HEK293T (cell line): ENCODE measurements at regions not wholly inside any gene's neighbourhood (a gene's known extent, or its start where the extent isn't known, plus 50 kb on each side); places are given as distances from the start of the nearest gene placed in this dataset.

Experiments
- CTCF ChIA-PET: fragments of 350-600 bp; formaldehyde crosslinking; extraction: SDS; loops from one replicate; lab custom pipeline; 2021; ENCODE audit warnings: antibody characterized with exemption, inconsistent platforms; lab: Yijun Ruan, JAX
- POLR2A ChIA-PET: fragments of 350-600 bp; formaldehyde crosslinking; extraction: SDS; loops from one replicate; lab custom pipeline; 2020; ENCODE audit warnings: antibody characterized with exemption, inconsistent platforms; lab: Yijun Ruan, JAX
- DNase-seq: peaks from one replicate; pipeline ENCODE4 v3.0.0; 2012; ENCODE audit warnings: mixed read lengths; ENCODE audit errors: extremely low spot score
- ARNT ChIP-seq: fragments of 450-650 bp; IDR thresholded peaks from 2 replicates; pipeline ENCODE4 v1.6.1; 2017; ENCODE audit warnings: mild to moderate bottlenecking
- BHLHE40 ChIP-seq: fragments of 450-650 bp; IDR thresholded peaks from 2 replicates; pipeline ENCODE4 v1.6.1; 2016; ENCODE audit warnings: mild to moderate bottlenecking, moderate library complexity, borderline replicate concordance
- CTBP1 ChIP-seq: fragments of 450-650 bp; IDR thresholded peaks from 2 replicates; pipeline ENCODE4 v1.6.1; 2016; ENCODE audit warnings: borderline replicate concordance
- ELF4 ChIP-seq: fragments of 450-650 bp; IDR thresholded peaks from 2 replicates; pipeline ENCODE4 v1.6.1; 2017; ENCODE audit warnings: antibody characterized with exemption
- FOXA1 ChIP-seq: fragments of 450-650 bp; IDR thresholded peaks from 2 replicates; pipeline ENCODE4 v1.6.1; 2016; ENCODE audit warnings: mild to moderate bottlenecking
- FOXK2 ChIP-seq: fragments of 450-650 bp; IDR thresholded peaks from 2 replicates; pipeline ENCODE4 v1.6.1; 2016; ENCODE audit warnings: mild to moderate bottlenecking
- FOXM1 ChIP-seq: fragments of 450-650 bp; IDR thresholded peaks from 2 replicates; pipeline ENCODE4 v1.6.1; 2017; ENCODE audit warnings: mild to moderate bottlenecking, borderline replicate concordance
- HDGF ChIP-seq: fragments of 450-650 bp; IDR thresholded peaks from 2 replicates; pipeline ENCODE4 v1.6.1; 2017; ENCODE audit warnings: antibody characterized with exemption, borderline replicate concordance
- L3MBTL2 ChIP-seq: fragments of 450-650 bp; conservative IDR thresholded peaks from 2 replicates; pipeline ENCODE4 v1.6.1; 2016; ENCODE audit warnings: mild to moderate bottlenecking
- LEF1 ChIP-seq: fragments of 450-650 bp; IDR thresholded peaks from 2 replicates; pipeline ENCODE4 v1.6.1; 2017; ENCODE audit warnings: mild to moderate bottlenecking, borderline replicate concordance
- NFRKB ChIP-seq: fragments of 450-650 bp; IDR thresholded peaks from 2 replicates; pipeline ENCODE4 v1.6.1; 2016; ENCODE audit warnings: mild to moderate bottlenecking, moderate library complexity
- SP1 ChIP-seq: fragments of 450-650 bp; IDR thresholded peaks from 2 replicates; pipeline ENCODE4 v1.6.1; 2017
- SUZ12 ChIP-seq: fragments of 450-650 bp; IDR thresholded peaks from 2 replicates; pipeline ENCODE4 v1.6.1; 2016; ENCODE audit warnings: mild to moderate bottlenecking
- TARDBP ChIP-seq: fragments of 450-650 bp; IDR thresholded peaks from 2 replicates; pipeline ENCODE4 v1.6.1; 2016
- ZNF384 ChIP-seq: fragments of 450-650 bp; IDR thresholded peaks from 2 replicates; pipeline ENCODE4 v1.6.1; 2016
- TF ChIP-seq, protein P1 (sequence below): fragments of 450-650 bp; IDR thresholded peaks from 2 replicates; pipeline ENCODE4 v1.6.1; 2016

DNA sequence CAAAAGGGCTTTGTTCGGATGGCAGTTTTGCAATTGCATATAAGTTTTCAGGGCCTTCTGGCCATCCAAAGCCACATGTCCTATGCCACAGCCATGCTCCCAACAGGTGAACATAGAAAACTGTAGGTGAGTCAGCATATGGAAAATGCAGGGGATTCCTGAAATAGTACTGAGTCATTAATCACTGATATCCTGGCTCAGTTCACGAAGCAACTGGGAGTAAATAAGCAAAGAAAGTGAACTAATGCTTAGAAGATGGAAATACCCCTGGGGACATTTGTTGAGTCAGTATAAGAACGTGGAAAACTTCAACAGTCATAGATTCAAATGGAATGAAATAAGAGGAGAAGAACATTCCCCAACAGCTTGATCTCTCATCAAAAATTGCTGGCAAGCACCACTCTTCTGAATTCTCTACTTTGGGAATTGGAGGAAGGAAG lies 148.9 kb upstream of the RUNX1 start:
- DNase-seq = no peak
- TF ChIP-seq, protein P1, sequence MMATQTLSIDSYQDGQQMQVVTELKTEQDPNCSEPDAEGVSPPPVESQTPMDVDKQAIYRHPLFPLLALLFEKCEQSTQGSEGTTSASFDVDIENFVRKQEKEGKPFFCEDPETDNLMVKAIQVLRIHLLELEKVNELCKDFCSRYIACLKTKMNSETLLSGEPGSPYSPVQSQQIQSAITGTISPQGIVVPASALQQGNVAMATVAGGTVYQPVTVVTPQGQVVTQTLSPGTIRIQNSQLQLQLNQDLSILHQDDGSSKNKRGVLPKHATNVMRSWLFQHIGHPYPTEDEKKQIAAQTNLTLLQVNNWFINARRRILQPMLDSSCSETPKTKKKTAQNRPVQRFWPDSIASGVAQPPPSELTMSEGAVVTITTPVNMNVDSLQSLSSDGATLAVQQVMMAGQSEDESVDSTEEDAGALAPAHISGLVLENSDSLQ = no peak
- no peak for TF ChIP-seq FOXK2
- no peak for TF ChIP-seq L3MBTL2
- no peak for TF ChIP-seq LEF1
- no peak for TF ChIP-seq SUZ12
- no peak for TF ChIP-seq FOXA1
- no peak for TF ChIP-seq NFRKB
- TF ChIP-seq HDGF = no peak
- POLR2A ChIA-PET = no interaction called here
- CTCF ChIA-PET = no interaction called here

DNA sequence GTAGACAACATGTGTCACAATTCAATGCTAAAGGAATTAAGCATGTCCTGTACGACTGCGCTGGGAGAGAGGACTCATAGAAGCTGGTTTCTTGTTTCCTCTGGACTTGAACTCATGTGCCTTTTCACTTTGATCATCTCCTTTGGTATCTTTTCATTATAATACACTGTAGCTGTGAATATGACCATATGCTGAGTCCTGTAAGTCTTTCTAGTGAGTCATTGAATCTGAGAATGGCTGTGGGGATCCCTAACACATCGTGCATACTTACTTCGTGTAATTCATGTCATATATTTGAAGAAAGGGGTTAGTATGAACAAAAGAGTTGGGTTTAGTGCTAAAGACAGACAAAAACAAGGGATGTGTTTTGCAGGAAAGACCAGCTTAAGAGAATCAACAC lies 148.1 kb upstream of the RUNX1 start:
- POLR2A ChIA-PET = no interaction called here
- CTCF ChIA-PET = no interaction called here

DNA sequence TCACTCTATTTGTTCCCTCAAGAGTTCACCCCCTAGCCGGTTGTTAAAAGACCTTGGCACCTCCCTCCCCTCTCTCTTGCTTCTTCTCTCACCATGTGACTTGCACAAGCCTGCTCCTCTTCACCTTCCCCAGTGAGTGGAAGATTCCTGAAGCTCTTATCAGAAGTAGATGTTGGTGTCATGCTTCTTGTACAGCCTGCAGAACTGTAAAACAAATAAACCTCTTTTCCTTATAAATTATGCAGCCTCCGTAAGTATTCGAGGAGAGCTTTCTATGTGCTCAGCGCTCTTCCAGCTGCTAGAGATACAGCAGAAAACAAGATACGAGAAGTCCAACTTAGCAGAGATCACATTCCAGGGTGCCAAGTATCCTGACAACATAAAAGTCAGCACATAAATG lies 147.0 kb upstream of the RUNX1 start:
- CTCF ChIA-PET = no interaction called here

More for the DNA sequence above, 148.1 kb upstream of the RUNX1 start:
- DNase-seq = no peak
- no peak for TF ChIP-seq SP1
- no peak for TF ChIP-seq FOXK2
- TF ChIP-seq FOXA1 = no peak
- TF ChIP-seq ZNF384 = no peak
- TF ChIP-seq SUZ12 = no peak
- TF ChIP-seq FOXM1 = no peak
- TF ChIP-seq ARNT = no peak
- TF ChIP-seq BHLHE40 = no peak
- no peak for TF ChIP-seq LEF1
- TF ChIP-seq, protein P1 = no peak
- TF ChIP-seq CTBP1 = no peak
- no peak for TF ChIP-seq NFRKB
- TF ChIP-seq L3MBTL2 = no peak
- TF ChIP-seq TARDBP = no peak
- no peak for TF ChIP-seq HDGF
- no peak for TF ChIP-seq ELF4

DNA sequence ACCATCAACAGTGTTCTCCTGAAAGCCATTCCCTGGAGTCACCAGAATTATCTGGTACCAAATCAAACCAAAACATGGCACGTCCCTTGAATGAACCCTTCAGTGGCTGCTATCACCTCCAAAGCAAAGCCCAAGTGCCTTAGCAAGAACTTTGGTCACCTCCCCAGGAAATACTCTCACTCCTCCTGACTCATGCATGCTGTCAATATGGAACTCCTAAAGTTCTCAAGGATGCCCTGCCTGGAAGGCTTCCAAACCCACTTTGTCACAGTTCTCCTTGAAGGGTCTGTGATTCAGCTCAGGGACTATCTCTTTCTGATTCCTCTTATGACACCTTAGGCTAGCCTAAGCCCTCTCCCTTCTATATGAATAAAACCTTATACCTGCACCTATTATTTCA lies 146.1 kb upstream of the RUNX1 start:
- no peak for TF ChIP-seq FOXA1
- CTCF ChIA-PET = no interaction called here
- POLR2A ChIA-PET = no interaction called here
- no peak for DNase-seq

More for the DNA sequence above, 147.0 kb upstream of the RUNX1 start:
- TF ChIP-seq TARDBP = no peak
- no peak for DNase-seq
- POLR2A ChIA-PET = no interaction called here

DNA sequence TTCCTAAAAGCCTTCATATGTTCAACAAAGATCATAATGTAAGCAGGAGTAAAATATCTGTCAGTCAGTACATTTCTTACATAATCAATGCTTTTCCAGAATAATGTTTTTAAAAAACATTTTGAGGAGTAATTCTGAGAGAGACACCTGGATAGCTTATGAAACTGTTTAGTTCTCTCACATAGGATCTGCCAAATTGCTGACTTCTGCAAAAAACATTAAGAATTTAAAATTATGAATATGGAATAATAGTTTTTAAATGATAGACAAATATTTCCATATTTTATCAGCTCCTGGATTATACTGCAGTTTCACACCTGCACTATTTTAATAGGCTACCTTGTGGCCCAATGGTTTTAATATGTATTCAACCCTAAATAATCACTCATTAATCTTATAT lies 142.7 kb upstream of the RUNX1 start:
- CTCF ChIA-PET = no interaction called here
- POLR2A ChIA-PET = no interaction called here
- TF ChIP-seq SP1 = no peak
- DNase-seq = no peak

DNA sequence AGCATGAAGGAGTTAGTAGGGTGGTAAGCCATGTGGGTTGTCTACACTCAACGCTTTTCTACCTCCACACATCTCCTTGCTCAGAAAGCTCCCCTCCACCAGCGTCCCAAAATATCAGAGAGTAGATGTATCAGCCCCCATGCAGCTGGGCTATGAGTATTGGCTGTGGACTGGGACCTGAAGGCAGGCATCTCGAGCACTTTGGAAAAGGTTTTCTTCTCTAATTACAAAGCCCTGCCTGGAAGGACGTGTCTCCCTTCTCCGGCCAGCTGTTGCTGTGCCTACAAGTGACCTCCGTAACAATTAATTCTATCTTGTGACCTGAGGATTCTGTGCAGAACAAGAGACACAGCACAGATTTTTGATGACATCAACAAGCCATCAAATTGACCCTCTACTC lies 142.0 kb upstream of the RUNX1 start:
- TF ChIP-seq LEF1 (no peak), SUZ12 (no peak), L3MBTL2 (no peak)
- DNase-seq = no peak
- ChIA-PET CTCF (no interaction called here), POLR2A (no interaction called here)

DNA sequence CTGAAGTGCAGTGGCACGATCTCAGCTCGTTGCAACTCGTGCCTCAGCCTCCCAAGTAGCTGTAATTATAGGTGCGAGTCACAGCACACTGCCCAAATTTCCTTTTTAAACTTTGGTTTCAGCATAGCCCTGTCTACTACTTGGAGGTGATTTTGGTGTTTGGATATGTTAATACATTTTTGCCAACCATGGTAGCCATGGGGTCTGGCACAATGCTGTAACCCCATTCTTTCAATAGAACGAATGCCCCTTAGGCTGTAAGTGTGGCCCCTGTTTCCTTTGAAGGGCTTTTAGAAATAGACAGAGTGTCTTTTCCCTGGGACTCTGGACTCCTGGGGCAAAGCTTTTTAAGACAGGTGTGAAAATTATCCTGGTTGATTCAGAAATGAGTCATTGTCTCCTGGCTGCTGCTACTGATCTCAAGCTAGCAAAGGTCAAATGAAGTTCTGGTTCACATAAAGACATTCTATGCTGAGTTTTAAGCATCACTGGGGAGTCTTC lies 141.1 kb upstream of the RUNX1 start:
- no peak for DNase-seq
- TF ChIP-seq LEF1 = no peak
- no peak for TF ChIP-seq FOXK2
- no peak for TF ChIP-seq SUZ12
- TF ChIP-seq HDGF = no peak
- TF ChIP-seq SP1 = no peak
- TF ChIP-seq ZNF384 = no peak
- no peak for TF ChIP-seq FOXM1
- no peak for TF ChIP-seq BHLHE40
- no peak for TF ChIP-seq ELF4
- TF ChIP-seq ARNT = no peak
- TF ChIP-seq L3MBTL2 = no peak
- TF ChIP-seq CTBP1 = no peak
- no peak for TF ChIP-seq FOXA1
- TF ChIP-seq, protein P1 = no peak
- no peak for TF ChIP-seq NFRKB
- no peak for TF ChIP-seq TARDBP
- CTCF ChIA-PET = no interaction called here
- POLR2A ChIA-PET = no interaction called here
